Mucosa of descending colon (tissue), 3 donors: ENCODE measurements at regions not wholly inside any gene's neighbourhood (a gene's known extent, or its start where the extent isn't known, plus 50 kb on each side); places are given as distances from the start of the nearest gene placed in this dataset.

Experiments used
- ATAC-seq: fragments of 200-7000 bp; cut with Tn5 transposase; one replicate; pipeline ENCODE4 v1.9.1; 2020; ENCODE audit warnings: mild to moderate bottlenecking, moderate library complexity
- DNase-seq, 3 donors: peaks; one replicate each; pipeline ENCODE4 v3.0.0-alpha.2; 2020
- H3K36me3 ChIP-seq: fragments of 200-600 bp; one replicate; pipeline ENCODE4 v1.8.0; 2021; ENCODE audit warnings: low read depth, mild to moderate bottlenecking
- H3K4me1 ChIP-seq: fragments of 200-600 bp; one replicate; pipeline ENCODE4 v1.8.0; 2021; ENCODE audit warnings: low read depth, mild to moderate bottlenecking
- H3K4me3 ChIP-seq: fragments of 200-600 bp; one replicate; pipeline ENCODE4 v1.8.0; 2021; ENCODE audit warnings: mild to moderate bottlenecking
- H3K9me3 ChIP-seq: fragments of 200-600 bp; one replicate; pipeline ENCODE4 v1.8.0; 2021; ENCODE audit warnings: mild to moderate bottlenecking
- intact Hi-C, 2 donors: fragments of 100-400 bp; cut with DNase I in 1 of 2; cut with micrococcal nuclease in 1 of 2; formaldehyde crosslinking; loops; one replicate each; pipeline versions ENCODE4 v1.11.0 to v1.11.1; 2022; cut with DNase I, micrococcal nuclease
- TF ChIP-seq, protein P1 (sequence below): fragments of 200-600 bp; IDR thresholded peaks from one replicate; pipeline ENCODE4 v1.8.0; 2022; ENCODE audit warnings: antibody characterized with exemption, mild to moderate bottlenecking
- donor health status: DM: no; HTN: no; CAD: no; lungs with moderate emphysema.
- donor health status: DM: no; HTN: no; CAD: no.
- donor health status: DM: no; HTN: yes; CAD: no.

DNA sequence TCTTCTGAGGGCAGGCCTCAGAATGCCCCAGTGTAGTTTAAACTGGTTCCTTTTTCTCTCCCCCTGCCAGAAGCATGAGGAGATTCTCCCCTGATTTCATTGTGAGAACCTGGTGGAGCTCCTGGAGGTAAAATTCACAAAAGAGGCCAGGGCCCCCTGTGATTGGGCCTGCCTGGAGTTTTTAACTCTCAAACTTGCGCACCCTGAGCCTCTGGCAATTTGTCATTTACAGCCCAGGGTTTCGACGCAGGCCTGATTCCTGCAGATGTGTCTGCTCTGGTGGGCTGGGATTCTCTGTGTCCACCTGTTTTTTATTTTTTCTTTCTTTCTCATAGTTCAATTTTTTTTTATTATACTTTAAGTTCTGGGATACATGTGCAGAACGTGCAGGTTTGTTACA, 157.9 kb downstream of the ASB1 start:
- intact Hi-C loops = no loop called here
- TF ChIP-seq, protein P1, sequence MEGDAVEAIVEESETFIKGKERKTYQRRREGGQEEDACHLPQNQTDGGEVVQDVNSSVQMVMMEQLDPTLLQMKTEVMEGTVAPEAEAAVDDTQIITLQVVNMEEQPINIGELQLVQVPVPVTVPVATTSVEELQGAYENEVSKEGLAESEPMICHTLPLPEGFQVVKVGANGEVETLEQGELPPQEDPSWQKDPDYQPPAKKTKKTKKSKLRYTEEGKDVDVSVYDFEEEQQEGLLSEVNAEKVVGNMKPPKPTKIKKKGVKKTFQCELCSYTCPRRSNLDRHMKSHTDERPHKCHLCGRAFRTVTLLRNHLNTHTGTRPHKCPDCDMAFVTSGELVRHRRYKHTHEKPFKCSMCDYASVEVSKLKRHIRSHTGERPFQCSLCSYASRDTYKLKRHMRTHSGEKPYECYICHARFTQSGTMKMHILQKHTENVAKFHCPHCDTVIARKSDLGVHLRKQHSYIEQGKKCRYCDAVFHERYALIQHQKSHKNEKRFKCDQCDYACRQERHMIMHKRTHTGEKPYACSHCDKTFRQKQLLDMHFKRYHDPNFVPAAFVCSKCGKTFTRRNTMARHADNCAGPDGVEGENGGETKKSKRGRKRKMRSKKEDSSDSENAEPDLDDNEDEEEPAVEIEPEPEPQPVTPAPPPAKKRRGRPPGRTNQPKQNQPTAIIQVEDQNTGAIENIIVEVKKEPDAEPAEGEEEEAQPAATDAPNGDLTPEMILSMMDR = no peak
- no peaks in the 10 kb centered on the region for H3K36me3 ChIP-seq
- no peak overlapping the region for H3K4me3 ChIP-seq
- H3K4me1 ChIP-seq = no peaks in the 10 kb centered on the region
- no peak for ATAC-seq
- no peaks in the 10 kb centered on the region for H3K9me3 ChIP-seq
- no peak for DNase-seq

DNA sequence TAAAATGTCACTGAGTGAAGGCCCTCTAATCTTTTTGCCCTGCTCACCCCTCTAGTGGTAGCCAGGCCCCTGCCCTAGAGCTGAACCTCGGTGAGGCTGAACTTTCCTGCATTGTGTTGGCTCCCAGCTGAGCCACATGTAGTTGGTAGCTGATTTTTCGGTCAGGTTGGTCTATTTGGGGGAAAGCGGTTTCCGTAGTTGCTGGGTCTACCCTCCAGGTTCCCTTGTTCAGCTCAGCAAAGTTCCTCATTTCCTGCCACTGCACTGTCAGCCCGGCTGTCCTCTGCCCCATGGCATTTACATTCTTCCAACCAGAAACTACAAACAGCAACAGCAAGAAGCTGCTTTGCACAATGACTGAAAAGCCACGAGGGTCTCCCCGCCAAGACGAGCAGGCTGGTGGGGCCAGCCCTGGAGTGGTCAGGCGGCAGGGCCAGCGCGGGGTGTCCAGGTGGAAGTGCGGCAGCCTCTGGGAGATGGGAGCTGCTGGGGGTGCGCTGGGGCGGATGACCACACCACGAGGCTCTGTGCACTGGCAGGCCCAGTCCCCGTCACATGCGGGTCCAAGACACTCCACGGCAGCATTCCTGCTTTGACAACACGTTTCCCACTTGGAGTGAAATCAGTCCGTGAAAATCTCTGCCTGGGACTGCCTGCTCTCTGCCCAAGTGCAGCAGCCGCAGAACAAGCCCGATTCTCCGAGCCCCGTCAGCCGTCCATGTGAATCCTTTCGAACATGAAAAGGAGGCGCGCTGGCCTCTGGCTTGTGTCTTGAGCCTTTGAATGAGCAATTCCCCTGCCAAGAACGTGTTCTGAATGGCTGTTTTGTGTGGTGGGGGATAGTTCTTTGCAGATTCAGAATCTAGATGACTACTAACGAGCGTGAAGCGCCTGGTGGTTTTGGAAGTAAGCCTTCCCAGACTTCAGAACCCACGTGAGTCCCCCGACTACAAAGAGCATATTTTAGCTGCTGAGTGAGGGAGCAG, 159.4 kb downstream of the ASB1 start:
- TF ChIP-seq, protein P1 = no peak
- Histone ChIP-seq H3K4me1 (no peaks in the 10 kb centered on the region), H3K4me3 (no peak overlapping the region), H3K9me3 (no peaks in the 10 kb centered on the region), H3K36me3 (no peaks in the 10 kb centered on the region)
- intact Hi-C loops = no loop called here
- DNase-seq (no peak), ATAC-seq (no peak)

DNA sequence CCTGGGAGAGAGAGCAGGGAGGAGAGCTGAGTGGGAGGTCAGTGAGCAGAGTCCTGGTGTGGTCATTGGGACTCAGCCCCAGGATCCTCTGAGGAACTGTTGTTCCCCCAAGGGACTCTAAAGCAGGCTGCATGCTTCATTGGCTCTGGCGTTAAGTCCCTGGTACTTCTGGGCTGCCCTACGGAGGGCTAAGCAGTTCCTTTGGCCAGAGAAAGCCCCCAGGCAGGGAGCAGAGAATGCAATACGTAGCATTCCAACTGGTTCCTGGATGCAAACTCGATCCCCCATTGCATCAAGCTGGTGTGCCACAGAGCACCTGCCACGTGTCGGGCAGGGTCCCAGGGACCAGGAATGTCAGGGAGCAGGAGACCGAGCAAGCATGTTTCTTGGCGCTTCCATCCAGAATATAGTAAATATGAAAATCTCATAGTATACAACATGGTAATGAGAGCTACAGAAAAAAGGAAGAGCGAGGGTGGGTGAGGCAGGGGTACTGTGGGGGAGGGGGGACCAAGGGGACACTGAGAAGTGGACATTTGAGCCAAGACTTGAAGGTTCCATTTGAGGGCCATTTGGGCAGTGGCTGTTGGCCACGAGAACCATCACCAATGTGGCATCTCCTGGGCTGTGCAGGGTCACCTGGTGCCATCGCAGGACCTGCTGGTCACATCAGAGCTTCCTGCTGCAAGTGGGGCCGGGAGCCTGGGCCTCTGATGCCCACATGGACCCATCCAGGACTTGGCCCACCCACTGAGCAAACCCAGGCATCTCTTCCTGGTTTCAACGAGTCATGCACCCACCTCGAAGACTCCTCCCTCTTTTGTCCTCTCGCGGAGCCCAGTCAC, 160.4 kb downstream of the ASB1 start:
- no peak for DNase-seq
- TF ChIP-seq, protein P1 = no peak
- intact Hi-C loops = no loop called here

DNA sequence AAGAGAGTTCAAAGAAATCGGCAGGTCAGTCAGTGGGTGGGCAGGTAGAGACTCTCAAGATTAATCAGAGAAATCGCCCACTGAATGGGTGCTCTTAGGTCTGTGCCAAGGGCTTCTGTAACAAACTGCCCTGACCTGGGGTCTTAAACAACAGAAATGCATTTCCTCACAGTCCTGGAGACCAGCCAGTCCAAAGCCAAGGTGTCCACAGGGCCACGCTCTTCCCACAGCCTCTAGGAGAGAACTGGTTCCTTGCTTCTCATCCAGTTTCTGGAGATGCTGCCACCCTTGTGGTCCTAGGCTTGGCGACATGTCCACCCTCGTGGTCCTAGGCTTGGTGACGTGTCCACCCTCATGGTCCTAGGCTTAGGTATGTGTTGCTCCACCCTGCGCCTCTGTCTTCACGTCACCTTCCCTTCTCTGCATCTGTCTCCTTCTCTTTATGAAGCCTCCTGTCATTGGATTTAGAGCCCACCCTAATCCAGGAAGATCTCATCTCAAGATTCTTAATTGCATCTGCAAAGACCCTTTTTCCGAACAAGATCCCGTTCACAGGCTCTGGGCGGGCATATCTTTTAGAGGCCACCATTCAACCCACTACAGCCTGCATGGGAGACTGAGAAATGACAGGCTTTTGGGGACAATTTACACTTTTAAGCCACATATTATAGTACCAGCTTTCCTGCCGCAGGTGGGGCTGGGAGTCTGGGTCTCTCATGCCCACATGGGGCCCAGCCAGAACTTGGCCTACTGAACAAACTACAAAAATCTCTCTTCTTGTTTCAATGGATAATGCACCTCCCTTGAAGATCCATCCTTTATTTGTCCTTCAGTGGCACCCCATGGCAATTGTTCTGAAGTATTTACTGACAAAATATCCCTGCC, 161.3 kb downstream of the ASB1 start:
- H3K4me1 ChIP-seq = no peaks in the 10 kb centered on the region
- no peaks in the 10 kb centered on the region for H3K9me3 ChIP-seq
- no peaks in the 10 kb centered on the region for H3K36me3 ChIP-seq
- ATAC-seq (no peak), DNase-seq (no peak)
- intact Hi-C loops = no loop called here
- H3K4me3 ChIP-seq = no peak overlapping the region
- TF ChIP-seq, protein P1 = no peak

More for the DNA sequence above, 160.4 kb downstream of the ASB1 start:
- H3K36me3 ChIP-seq = no peaks in the 10 kb centered on the region
- H3K4me1 ChIP-seq = no peaks in the 10 kb centered on the region
- ATAC-seq = no peak
- H3K4me3 ChIP-seq = no peak overlapping the region
- no peaks in the 10 kb centered on the region for H3K9me3 ChIP-seq
